Rectal smooth muscle tissue (tissue), 1 donor: ENCODE measurements at regions not wholly inside any gene's neighbourhood (a gene's known extent, or its start where the extent isn't known, plus 50 kb on each side); places are given as distances from the start of the nearest gene placed in this dataset.

Source experiments
- H3K27ac ChIP-seq: one replicate; pipeline ENCODE4 v1.7.0; 2013; ENCODE audit warnings: low read depth, low read length, inconsistent platforms
- H3K27me3 ChIP-seq: one replicate; pipeline ENCODE4 v1.7.0; 2013; ENCODE audit warnings: low read length; ENCODE audit not compliant: control insufficient read depth, insufficient read depth
- H3K36me3 ChIP-seq: one replicate; pipeline ENCODE4 v1.7.0; 2013; ENCODE audit warnings: low read length; ENCODE audit not compliant: control insufficient read depth, insufficient read depth
- H3K4me1 ChIP-seq: one replicate; pipeline ENCODE4 v1.7.0; 2013; ENCODE audit warnings: low read length; ENCODE audit not compliant: control insufficient read depth, insufficient read depth
- H3K4me3 ChIP-seq: one replicate; pipeline ENCODE4 v1.7.0; 2013; ENCODE audit warnings: low read length
- H3K9ac ChIP-seq: one replicate; pipeline ENCODE4 v1.7.0; 2013; ENCODE audit warnings: low read length

- no peaks in the 10 kb centered on the region for H3K27me3 ChIP-seq
- H3K9ac ChIP-seq = no peak overlapping the region
- no peak overlapping the region for H3K27ac ChIP-seq
- H3K36me3 ChIP-seq = no peaks in the 10 kb centered on the region
- H3K4me1 ChIP-seq = no peaks in the 10 kb centered on the region
- no peak overlapping the region for H3K4me3 ChIP-seq
Observed at GRCh38 chr1:25042331-25043227, 112.5 kb upstream of the RUNX3 start.

GRCh38 chr1:25041916-25042315, 111.8 kb upstream of the RUNX3 start:
- Histone ChIP-seq H3K4me3 (no peak overlapping the region), H3K36me3 (no peaks in the 10 kb centered on the region), H3K4me1 (no peaks in the 10 kb centered on the region), H3K27ac (no peak overlapping the region), H3K27me3 (no peaks in the 10 kb centered on the region), H3K9ac (no peak overlapping the region)

GRCh38 chr1:25040122-25040685, 110.1 kb upstream of the RUNX3 start:
- H3K4me3 ChIP-seq = no peak overlapping the region
- H3K4me1 ChIP-seq = no peaks in the 10 kb centered on the region
- no peaks in the 10 kb centered on the region for H3K27me3 ChIP-seq
- no peaks in the 10 kb centered on the region for H3K36me3 ChIP-seq
- H3K27ac ChIP-seq = no peak overlapping the region
- no peak overlapping the region for H3K9ac ChIP-seq

- Histone ChIP-seq H3K27me3 (no peaks in the 10 kb centered on the region), H3K4me3 (no peak overlapping the region), H3K27ac (no peak overlapping the region)
Observed at GRCh38 chr1:25039229-25039628, 109.2 kb upstream of the RUNX3 start.

GRCh38 chr1:25038699-25039098, 108.6 kb upstream of the RUNX3 start:
- no peak overlapping the region for H3K27ac ChIP-seq
- no peaks in the 10 kb centered on the region for H3K27me3 ChIP-seq
- H3K4me3 ChIP-seq = no peak overlapping the region
- no peak overlapping the region for H3K9ac ChIP-seq
- no peaks in the 10 kb centered on the region for H3K4me1 ChIP-seq
- H3K36me3 ChIP-seq = no peaks in the 10 kb centered on the region

More at GRCh38 chr1:25039229-25039628, 109.2 kb upstream of the RUNX3 start:
- H3K36me3 ChIP-seq = no peaks in the 10 kb centered on the region
- no peaks in the 10 kb centered on the region for H3K4me1 ChIP-seq
- H3K9ac ChIP-seq = no peak overlapping the region

GRCh38 chr1:25037174-25038074, 107.3 kb upstream of the RUNX3 start:
- no peak overlapping the region for H3K27ac ChIP-seq
- no peaks in the 10 kb centered on the region for H3K4me1 ChIP-seq
- H3K36me3 ChIP-seq = no peaks in the 10 kb centered on the region
- no peak overlapping the region for H3K9ac ChIP-seq
- no peak overlapping the region for H3K4me3 ChIP-seq
- no peaks in the 10 kb centered on the region for H3K27me3 ChIP-seq

- H3K4me3 ChIP-seq = no peak overlapping the region
- H3K9ac ChIP-seq = no peak overlapping the region
- H3K4me1 ChIP-seq = no peaks in the 10 kb centered on the region
- no peaks in the 10 kb centered on the region for H3K36me3 ChIP-seq
- no peaks in the 10 kb centered on the region for H3K27me3 ChIP-seq
- no peak overlapping the region for H3K27ac ChIP-seq
Observed at GRCh38 chr1:25036117-25036546, 106.1 kb upstream of the RUNX3 start.

GRCh38 chr1:25035523-25036116, 105.5 kb upstream of the RUNX3 start:
- Histone ChIP-seq H3K27me3 (no peaks in the 10 kb centered on the region), H3K9ac (no peak overlapping the region), H3K4me1 (no peaks in the 10 kb centered on the region), H3K36me3 (no peaks in the 10 kb centered on the region), H3K4me3 (no peak overlapping the region), H3K27ac (no peak overlapping the region)

- Histone ChIP-seq H3K36me3 (no peaks in the 10 kb centered on the region), H3K4me3 (no peak overlapping the region), H3K27ac (no peak overlapping the region), H3K9ac (no peak overlapping the region), H3K27me3 (no peaks in the 10 kb centered on the region), H3K4me1 (no peaks in the 10 kb centered on the region)
Observed at GRCh38 chr1:25034736-25035522, 104.9 kb upstream of the RUNX3 start.

GRCh38 chr1:25033828-25034705, 104.0 kb upstream of the RUNX3 start:
- Histone ChIP-seq H3K27me3 (no peaks in the 10 kb centered on the region), H3K9ac (no peak overlapping the region), H3K4me3 (no peak overlapping the region), H3K27ac (no peak overlapping the region), H3K36me3 (no peaks in the 10 kb centered on the region), H3K4me1 (no peaks in the 10 kb centered on the region)
